ENCODE measurements at regions not wholly inside any gene's neighbourhood (a gene's known extent, or its start where the extent isn't known, plus 50 kb on each side); places are given as distances from the start of the nearest gene placed in this dataset.

GRCh38 chr11:27864611-27865010 is 164.4 kb upstream of the BDNF start:
- TF ChIP-seq CTCF (IDR thresholded peaks at IDR 0.05) (no peak), POLR2A (IDR thresholded peaks at IDR 0.05) (no peak)

Measured in Peyer's patch (tissue), 4 donors.